ENCODE measurements at regions not wholly inside any gene's neighbourhood (a gene's known extent, or its start where the extent isn't known, plus 50 kb on each side); places are given as distances from the start of the nearest gene placed in this dataset.

GRCh38 chr2:215605214-215605613, 169.3 kb upstream of the FN1 start:
- ChIA-PET CTCF (no interaction called here), POLR2A (no interaction called here)
- Histone ChIP-seq H3K36me3 (ENCODE audit: control insufficient read depth, insufficient read depth, low read length) (no peaks in the 10 kb centered on the region), H3K27ac (ENCODE audit: low read length) (no peak overlapping the region), H3K27me3 (ENCODE audit: control insufficient read depth, insufficient read depth, low read length) (no peaks in the 10 kb centered on the region; the same call in 1 of the 2 replicates), H3K4me1 (ENCODE audit: control insufficient read depth, insufficient read depth, low read length) (no peaks in the 10 kb centered on the region), H3K9me3 (ENCODE audit: control insufficient read depth, insufficient read depth, low read depth, low read length) (no peaks in the 10 kb centered on the region), H3K4me3 (ENCODE audit: low read depth in 2 of 2, low read length in 2 of 2) (no peak overlapping the region)
- ATAC-seq = no peak
- no peak for DNase-seq (ENCODE audit: low read depth, low spot score)
- no TSS peak for BruUV-seq (replicated peaks)
- TF ChIP-seq SIN3A (IDR thresholded peaks at IDR 0.05; ENCODE audit: borderline replicate concordance, insufficient read depth, low read depth, low read length) = no peak
- TF ChIP-seq TCF7L2 (IDR thresholded peaks at IDR 0.05; ENCODE audit: low read depth, low read length) = no peak
- no peak for TF ChIP-seq POLR2AphosphoS5 (IDR thresholded peaks at IDR 0.05; ENCODE audit: low read depth, low read length)
- no peak for TF ChIP-seq REST (IDR thresholded peaks at IDR 0.05; ENCODE audit: insufficient read depth in 1 of 2, low read depth in 2 of 2, low read length in 1 of 2)
- TF ChIP-seq, protein P1, sequence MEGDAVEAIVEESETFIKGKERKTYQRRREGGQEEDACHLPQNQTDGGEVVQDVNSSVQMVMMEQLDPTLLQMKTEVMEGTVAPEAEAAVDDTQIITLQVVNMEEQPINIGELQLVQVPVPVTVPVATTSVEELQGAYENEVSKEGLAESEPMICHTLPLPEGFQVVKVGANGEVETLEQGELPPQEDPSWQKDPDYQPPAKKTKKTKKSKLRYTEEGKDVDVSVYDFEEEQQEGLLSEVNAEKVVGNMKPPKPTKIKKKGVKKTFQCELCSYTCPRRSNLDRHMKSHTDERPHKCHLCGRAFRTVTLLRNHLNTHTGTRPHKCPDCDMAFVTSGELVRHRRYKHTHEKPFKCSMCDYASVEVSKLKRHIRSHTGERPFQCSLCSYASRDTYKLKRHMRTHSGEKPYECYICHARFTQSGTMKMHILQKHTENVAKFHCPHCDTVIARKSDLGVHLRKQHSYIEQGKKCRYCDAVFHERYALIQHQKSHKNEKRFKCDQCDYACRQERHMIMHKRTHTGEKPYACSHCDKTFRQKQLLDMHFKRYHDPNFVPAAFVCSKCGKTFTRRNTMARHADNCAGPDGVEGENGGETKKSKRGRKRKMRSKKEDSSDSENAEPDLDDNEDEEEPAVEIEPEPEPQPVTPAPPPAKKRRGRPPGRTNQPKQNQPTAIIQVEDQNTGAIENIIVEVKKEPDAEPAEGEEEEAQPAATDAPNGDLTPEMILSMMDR (IDR thresholded peaks at IDR 0.05) = no peak
- in situ Hi-C loops (cut with HindIII; ENCODE audit: low pct_unique_long_range_greater_than_20kb, low sequenced_read_pairs) = no loop called here
- intact Hi-C loops (cut with micrococcal nuclease; ENCODE audit: unreplicated experiment) = no loop called here

DNA sequence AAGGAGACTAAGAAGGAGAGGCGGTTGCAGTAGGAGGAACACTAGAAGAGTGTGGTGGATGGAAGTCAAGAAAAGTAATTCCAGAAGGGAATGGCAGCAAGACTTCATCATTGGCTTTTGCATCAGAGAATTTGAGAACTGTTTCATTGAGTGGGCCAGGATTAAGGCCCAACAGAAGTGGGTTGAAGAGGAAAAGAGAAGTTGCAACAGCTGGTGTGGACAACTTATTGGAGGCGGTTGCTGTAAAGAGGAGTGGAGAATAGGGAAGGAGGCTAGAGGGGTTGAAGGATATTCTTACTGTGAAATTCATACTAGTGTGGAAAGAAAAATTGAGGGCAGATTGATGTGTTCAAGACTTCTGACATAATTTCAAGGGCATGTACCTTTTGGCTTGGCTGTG, 168.7 kb upstream of the FN1 start:
- no peak for TF ChIP-seq REST (IDR thresholded peaks at IDR 0.05; ENCODE audit: insufficient read depth in 1 of 2, low read depth in 2 of 2, low read length in 1 of 2)
- TF ChIP-seq POLR2AphosphoS5 (IDR thresholded peaks at IDR 0.05; ENCODE audit: low read depth, low read length) = no peak
- no peak for TF ChIP-seq SIN3A (IDR thresholded peaks at IDR 0.05; ENCODE audit: borderline replicate concordance, insufficient read depth, low read depth, low read length)
- TF ChIP-seq TCF7L2 (IDR thresholded peaks at IDR 0.05; ENCODE audit: low read depth, low read length) = no peak
- TF ChIP-seq, protein P1 (IDR thresholded peaks at IDR 0.05) = no peak
- no peak for DNase-seq (ENCODE audit: low read depth, low spot score)
- ChIA-PET CTCF (no interaction called here), POLR2A (no interaction called here)
- no peaks in the 10 kb centered on the region for H3K4me1 ChIP-seq (ENCODE audit: control insufficient read depth, insufficient read depth, low read length)
- no peak for ATAC-seq
- BruUV-seq (replicated peaks) = no TSS peak
- H3K9me3 ChIP-seq (ENCODE audit: control insufficient read depth, insufficient read depth, low read depth, low read length) = no peaks in the 10 kb centered on the region
- no peaks in the 10 kb centered on the region for H3K36me3 ChIP-seq (ENCODE audit: control insufficient read depth, insufficient read depth, low read length)
- H3K27ac ChIP-seq (ENCODE audit: low read length) = no peak overlapping the region
- in situ Hi-C loops (cut with HindIII; ENCODE audit: low pct_unique_long_range_greater_than_20kb, low sequenced_read_pairs) (no loop called here), intact Hi-C loops (cut with micrococcal nuclease; ENCODE audit: unreplicated experiment) (no loop called here)
- H3K4me3 ChIP-seq (ENCODE audit: low read depth in 2 of 2, low read length in 2 of 2) = no peak overlapping the region
- H3K27me3 ChIP-seq (ENCODE audit: control insufficient read depth, insufficient read depth, low read length) = no peaks in the 10 kb centered on the region; the same call in 1 of the 2 replicates
